Common myeloid progenitor, CD34-positive (primary cell): ENCODE measurements at regions not wholly inside any gene's neighbourhood (a gene's known extent, or its start where the extent isn't known, plus 50 kb on each side); places are given as distances from the start of the nearest gene placed in this dataset.
"Not testable (repeated sequence)": the region's sequence is repeated elsewhere in the genome, so short reads cannot be mapped to it uniquely, and the experiment has no call there.

ENCODE experiments used
- CTCF ChIA-PET: fragments of 350-600 bp; sonication (Branson Sonifier 250); formaldehyde crosslinking; loops from one replicate; lab custom pipeline; 2021; ENCODE audit warnings: antibody characterized with exemption; lab: Charles Lee
- POLR2A ChIA-PET: fragments of 350-600 bp; sonication (Branson Sonifier 250); formaldehyde crosslinking; loops from one replicate; lab custom pipeline; 2021; ENCODE audit warnings: antibody characterized with exemption; lab: Charles Lee
- DNase-seq, 3 donors: peaks; one replicate each; pipeline versions ENCODE4 v3.0.0 to v3.0.0-alpha.2; 2013
- H3K27ac ChIP-seq, 2 experiments: 1 replicate in 1 of 2; 2 replicates in 1 of 2; pipeline ENCODE4 v1.7.0; 2013; ENCODE audit warnings: inconsistent platforms in 2 of 2, low read length in 2 of 2, mild to moderate bottlenecking in 2 of 2, low read depth in 1 of 2, moderate library complexity in 1 of 2; ENCODE audit not compliant: severe bottlenecking in 2 of 2, insufficient read depth in 1 of 2, poor library complexity in 1 of 2
- H3K27me3 ChIP-seq, 5 experiments: replicated peaks in 2 of 5; 1 replicate in 3 of 5; 2 replicates in 2 of 5; pipeline versions ENCODE4 v1.6.1 to v1.7.0; 2013; ENCODE audit warnings: low read length in 4 of 5, mild to moderate bottlenecking in 2 of 5, moderate library complexity in 2 of 5, inconsistent platforms in 1 of 5; ENCODE audit not compliant: insufficient read depth in 5 of 5, control insufficient read depth in 4 of 5
- H3K36me3 ChIP-seq, 4 experiments: 1 replicate in 2 of 4; 2 replicates in 2 of 4; pipeline versions ENCODE4 v1.6.1 to v1.7.0; 2013; ENCODE audit warnings: low read length in 3 of 4, control low read depth in 1 of 4, mild to moderate bottlenecking in 1 of 4; ENCODE audit not compliant: control insufficient read depth in 4 of 4, insufficient read depth in 4 of 4
- H3K4me1 ChIP-seq, 4 experiments: 1 replicate in 3 of 4; 2 replicates in 1 of 4; pipeline versions ENCODE4 v1.6.1 to v1.7.1; 2013; ENCODE audit warnings: low read length in 3 of 4, mild to moderate bottlenecking in 3 of 4, control low read depth in 1 of 4, inconsistent platforms in 1 of 4, moderate library complexity in 1 of 4; ENCODE audit not compliant: control insufficient read depth in 4 of 4, insufficient read depth in 4 of 4; ENCODE audit errors: control extremely low read depth in 1 of 4
- H3K4me3 ChIP-seq, 7 experiments: 1 replicate in 4 of 7; 2 replicates in 3 of 7; pipeline versions ENCODE4 v1.5.1 to v1.7.0; 2013; ENCODE audit warnings: mild to moderate bottlenecking in 7 of 7, low read length in 6 of 7, moderate library complexity in 6 of 7, inconsistent platforms in 2 of 7, low read depth in 2 of 7, control low read depth in 1 of 7; ENCODE audit not compliant: insufficient read depth in 4 of 7, control insufficient read depth in 1 of 7; ENCODE audit errors: extremely low read depth in 1 of 7
- H3K9me3 ChIP-seq, 5 experiments: 1 replicate in 4 of 5; 2 replicates in 1 of 5; pipeline versions ENCODE4 v1.6.1 to v1.7.1; 2013; ENCODE audit warnings: low read length in 4 of 5, mild to moderate bottlenecking in 2 of 5, inconsistent platforms in 1 of 5, low read depth in 1 of 5, moderate library complexity in 1 of 5; ENCODE audit not compliant: control insufficient read depth in 4 of 5, insufficient read depth in 2 of 5; ENCODE audit errors: control extremely low read depth in 1 of 5
- WGBS: methylation state at CpG from one replicate; pipeline ENCODE4 v1.1.5; 2013; ENCODE audit not compliant: insufficient coverage; 5-methylcytosine and 5-hydroxymethylcytosine counted together

GRCh38 chr6:6753301-6753700 lies 164.8 kb downstream of the LY86 start:
- no peaks in the 10 kb centered on the region for H3K27me3 ChIP-seq
- CTCF ChIA-PET: interaction anchor here (0.6 kb wide), 2 partner anchors 15 to 153 kb away, joined by 3 read pairs; no protein-coding TSS in a partner anchor

GRCh38 chr6:6756526-6756925 lies 168.0 kb downstream of the LY86 start:
- WGBS: no CpG with 5 or more reads among the region's 3 CpGs
- Histone ChIP-seq H3K4me3 (peak overlapping the region in 2 of 7 experiments; percentile 2 to 19), H3K27ac (no peak overlapping the region), H3K27me3 (no peaks in the 10 kb centered on the region), H3K9me3 (no peaks in the 10 kb centered on the region), H3K4me1 (peaks cover 0 to 43% (median 27%) of the 10 kb centered on the region in 4 experiments), H3K36me3 (no peaks in the 10 kb centered on the region)
- CTCF ChIA-PET: no interaction called here
- DNase-seq: peak; percentile 39 to 69 (median 56)
- POLR2A ChIA-PET: no interaction called here

More at GRCh38 chr6:6753301-6753700, 164.8 kb downstream of the LY86 start:
- Histone ChIP-seq H3K4me1 (peaks cover 0 to 49% (median 19%) of the 10 kb centered on the region in 4 experiments), H3K36me3 (no peaks in the 10 kb centered on the region), H3K4me3 (no peak overlapping the region), H3K9me3 (no peaks in the 10 kb centered on the region), H3K27ac (no peak overlapping the region)
- DNase-seq: no peak
- 100% methylated on average over 3 of the region's 8 CpGs for WGBS
- POLR2A ChIA-PET: no interaction called here

- peak overlapping the region in 1 of 2 experiments; percentile 3 for H3K27ac ChIP-seq
- H3K27me3 ChIP-seq: no peaks in the 10 kb centered on the region
- no peak for DNase-seq
- POLR2A ChIA-PET: no interaction called here
- peak overlapping the region in 1 of 7 experiments; percentile 47 for H3K4me3 ChIP-seq
- CTCF ChIA-PET: interaction anchor here (0.7 to 2.2 kb wide), 11 partner anchors 9 to 483 kb away, joined by 3 to 10 read pairs (median 4); no protein-coding TSS in a partner anchor
- H3K9me3 ChIP-seq: no peaks in the 10 kb centered on the region
- H3K4me1 ChIP-seq: peaks cover 0 to 34% (median 27%) of the 10 kb centered on the region in 4 experiments
- 87% methylated on average over 3 of the region's 3 CpGs for WGBS
- no peaks in the 10 kb centered on the region for H3K36me3 ChIP-seq
Measured at GRCh38 chr6:6758546-6758914, 170.0 kb downstream of the LY86 start.

- WGBS: 26% methylated on average over 6 of the region's 22 CpGs
- Histone ChIP-seq H3K4me3 (peak overlapping the region in 4 of 7 experiments; percentile 13 to 56 (median 46)), H3K36me3 (no peaks in the 10 kb centered on the region), H3K4me1 (peaks cover 0 to 34% (median 27%) of the 10 kb centered on the region in 4 experiments), H3K27me3 (no peaks in the 10 kb centered on the region), H3K27ac (peak overlapping the region in 1 of 2 experiments; percentile 3), H3K9me3 (no peaks in the 10 kb centered on the region)
- peak; percentile 74 to 84 (median 83) for DNase-seq
- POLR2A ChIA-PET: no interaction called here
- CTCF ChIA-PET: interaction anchor here (0.7 to 2.2 kb wide), 15 partner anchors 9 to 483 kb away, joined by 3 to 10 read pairs (median 4); no protein-coding TSS in a partner anchor
Measured at GRCh38 chr6:6758915-6759654, 170.6 kb downstream of the LY86 start.

GRCh38 chr6:6760002-6760401 lies 171.5 kb downstream of the LY86 start:
- DNase-seq: no peak
- Histone ChIP-seq H3K27me3 (no peaks in the 10 kb centered on the region), H3K9me3 (no peaks in the 10 kb centered on the region), H3K4me1 (peaks cover 0 to 34% (median 27%) of the 10 kb centered on the region in 4 experiments), H3K36me3 (no peaks in the 10 kb centered on the region), H3K27ac (no peak overlapping the region), H3K4me3 (no peak overlapping the region)
- no CpG with 5 or more reads among the region's 3 CpGs for WGBS
- ChIA-PET CTCF (interaction anchor here (0.6 to 2.2 kb wide), 9 partner anchors 10 to 482 kb away, joined by 3 to 10 read pairs (median 4); no protein-coding TSS in a partner anchor), POLR2A (no interaction called here)

GRCh38 chr6:6762566-6762965 lies 174.0 kb downstream of the LY86 start:
- H3K4me3 ChIP-seq, DNase-seq, POLR2A ChIA-PET, H3K27ac ChIP-seq, H3K27me3 ChIP-seq, H3K36me3 ChIP-seq, H3K9me3 ChIP-seq: not testable (repeated sequence)
- H3K4me1 ChIP-seq: peaks cover 0 to 18% (median 15%) of the 10 kb centered on the region in 4 experiments
- CTCF ChIA-PET: interaction anchor here (1.1 to 2.0 kb wide), 3 partner anchors 32 to 480 kb away, joined by 3 to 5 read pairs (median 4); no protein-coding TSS in a partner anchor
- WGBS: 98% methylated on average over 16 of the region's 27 CpGs
